Osteocyte (in vitro differentiated cells): ENCODE measurements at regions not wholly inside any gene's neighbourhood (a gene's known extent, or its start where the extent isn't known, plus 50 kb on each side); places are given as distances from the start of the nearest gene placed in this dataset.

Experiments used
- DNase-seq: peaks from one replicate; pipeline ENCODE4 v3.0.0; 2021; ENCODE audit warnings: mixed read lengths; ENCODE audit not compliant: unreplicated experiment; ENCODE audit errors: extremely low spot score
- H3K27ac Mint-ChIP-seq: one replicate; pipeline ENCODE4 v1.8.0; 2021; ENCODE audit warnings: mild to moderate bottlenecking, mixed read lengths; ENCODE audit not compliant: unreplicated experiment
- H3K27me3 Mint-ChIP-seq: one replicate; pipeline ENCODE4 v1.8.0; 2021; ENCODE audit warnings: mixed read lengths; ENCODE audit not compliant: unreplicated experiment
- H3K36me3 Mint-ChIP-seq: one replicate; pipeline ENCODE4 v1.8.0; 2021; ENCODE audit warnings: mixed read lengths; ENCODE audit not compliant: unreplicated experiment
- H3K4me1 Mint-ChIP-seq: one replicate; pipeline ENCODE4 v1.8.0; 2021; ENCODE audit warnings: mixed read lengths; ENCODE audit not compliant: unreplicated experiment
- H3K4me3 Mint-ChIP-seq: one replicate; pipeline ENCODE4 v1.8.0; 2021; ENCODE audit warnings: mild to moderate bottlenecking, moderate library complexity, mixed read lengths; ENCODE audit not compliant: unreplicated experiment
- H3K9me3 Mint-ChIP-seq: one replicate; pipeline ENCODE4 v1.8.0; 2021; ENCODE audit warnings: mixed read lengths; ENCODE audit not compliant: unreplicated experiment
- CTCF ChIP-seq: fragments of 200-600 bp; sonication (generic); IDR thresholded peaks from 2 replicates; pipeline ENCODE4 v1.5.0; 2021; ENCODE audit warnings: antibody characterized with exemption, mild to moderate bottlenecking, moderate library complexity

GRCh38 chr10:62715383-62715782 is 89.1 kb upstream of the ADO start:
- DNase-seq: no peak
- no peak overlapping the region for H3K27ac Mint-ChIP-seq
- H3K9me3 Mint-ChIP-seq: no peaks in the 10 kb centered on the region
- no peaks in the 10 kb centered on the region for H3K4me1 Mint-ChIP-seq
- H3K4me3 Mint-ChIP-seq: no peak overlapping the region
- TF ChIP-seq CTCF: no peak
- peaks cover 22% of the 10 kb centered on the region for H3K27me3 Mint-ChIP-seq
- no peaks in the 10 kb centered on the region for H3K36me3 Mint-ChIP-seq

- DNase-seq: no peak
- Mint-ChIP-seq H3K36me3 (no peaks in the 10 kb centered on the region), H3K27me3 (peaks cover 20% of the 10 kb centered on the region), H3K4me1 (no peaks in the 10 kb centered on the region), H3K9me3 (no peaks in the 10 kb centered on the region), H3K27ac (no peak overlapping the region), H3K4me3 (no peak overlapping the region)
- no peak for TF ChIP-seq CTCF
Measured at GRCh38 chr10:62718585-62718984, 85.9 kb upstream of the ADO start.

- Mint-ChIP-seq H3K36me3 (no peaks in the 10 kb centered on the region), H3K27ac (no peak overlapping the region), H3K27me3 (peaks cover 20% of the 10 kb centered on the region), H3K4me3 (no peak overlapping the region), H3K4me1 (no peaks in the 10 kb centered on the region), H3K9me3 (no peaks in the 10 kb centered on the region)
- DNase-seq: no peak
- TF ChIP-seq CTCF: no peak
Measured at GRCh38 chr10:62719061-62719460, 85.5 kb upstream of the ADO start.

GRCh38 chr10:62721687-62722086 is 82.8 kb upstream of the ADO start:
- Mint-ChIP-seq H3K27ac (no peak overlapping the region), H3K9me3 (no peaks in the 10 kb centered on the region), H3K36me3 (no peaks in the 10 kb centered on the region), H3K4me1 (no peaks in the 10 kb centered on the region), H3K27me3 (peaks cover 17% of the 10 kb centered on the region), H3K4me3 (no peak overlapping the region)
- no peak for DNase-seq
- no peak for TF ChIP-seq CTCF

GRCh38 chr10:62723375-62723774 is 81.1 kb upstream of the ADO start:
- TF ChIP-seq CTCF: no peak
- no peak overlapping the region for H3K4me3 Mint-ChIP-seq
- no peaks in the 10 kb centered on the region for H3K9me3 Mint-ChIP-seq
- no peak for DNase-seq
- no peak overlapping the region for H3K27ac Mint-ChIP-seq
- H3K36me3 Mint-ChIP-seq: no peaks in the 10 kb centered on the region
- peaks cover 18% of the 10 kb centered on the region for H3K27me3 Mint-ChIP-seq
- no peaks in the 10 kb centered on the region for H3K4me1 Mint-ChIP-seq
